ENCODE measurements at regions not wholly inside any gene's neighbourhood (a gene's known extent, or its start where the extent isn't known, plus 50 kb on each side); places are given as distances from the start of the nearest gene placed in this dataset.

DNA sequence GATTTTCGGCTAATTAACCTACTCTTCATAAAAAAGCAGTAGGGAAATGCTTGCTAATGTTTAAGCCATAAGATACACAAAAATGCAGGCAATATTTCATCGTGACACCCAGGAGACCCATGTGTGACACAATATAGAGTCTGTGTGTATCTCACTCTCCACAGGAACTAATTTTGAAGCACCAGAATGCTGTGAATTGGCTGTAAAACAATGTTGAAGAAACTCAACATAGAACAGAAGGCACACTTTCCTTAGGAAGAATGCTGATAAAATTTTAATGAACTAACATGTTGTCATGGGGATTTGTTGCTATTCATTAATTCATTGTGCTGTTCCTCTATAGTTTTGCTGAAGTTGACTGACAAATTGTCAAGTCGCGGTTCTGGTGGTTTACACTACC lies 249.4 kb upstream of the TFAP2D start (continued):
- TF ChIP-seq, protein P1, sequence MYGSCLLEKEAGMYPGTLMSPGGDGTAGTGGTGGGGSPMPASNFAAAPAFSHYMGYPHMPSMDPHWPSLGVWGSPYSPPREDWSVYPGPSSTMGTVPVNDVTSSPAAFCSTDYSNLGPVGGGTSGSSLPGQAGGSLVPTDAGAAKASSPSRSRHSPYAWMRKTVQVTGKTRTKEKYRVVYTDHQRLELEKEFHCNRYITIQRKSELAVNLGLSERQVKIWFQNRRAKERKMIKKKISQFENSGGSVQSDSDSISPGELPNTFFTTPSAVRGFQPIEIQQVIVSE (CRISPR knock-in tag; IDR thresholded peaks at IDR 0.05; ENCODE audit: borderline replicate concordance), result no peak
- TF ChIP-seq KAT7 (CRISPR knock-in tag; IDR thresholded peaks at IDR 0.05; ENCODE audit: borderline replicate concordance), result no peak
- no peak for TF ChIP-seq GRHL2 (CRISPR knock-in tag; IDR thresholded peaks at IDR 0.05; ENCODE audit: insufficient replicate concordance, severe bottlenecking)
- TF ChIP-seq ZNF138 (CRISPR knock-in tag; conservative IDR thresholded peaks at IDR 0.05), result no peak
- TF ChIP-seq GABPB1 (CRISPR knock-in tag; IDR thresholded peaks at IDR 0.05), result no peak

DNA sequence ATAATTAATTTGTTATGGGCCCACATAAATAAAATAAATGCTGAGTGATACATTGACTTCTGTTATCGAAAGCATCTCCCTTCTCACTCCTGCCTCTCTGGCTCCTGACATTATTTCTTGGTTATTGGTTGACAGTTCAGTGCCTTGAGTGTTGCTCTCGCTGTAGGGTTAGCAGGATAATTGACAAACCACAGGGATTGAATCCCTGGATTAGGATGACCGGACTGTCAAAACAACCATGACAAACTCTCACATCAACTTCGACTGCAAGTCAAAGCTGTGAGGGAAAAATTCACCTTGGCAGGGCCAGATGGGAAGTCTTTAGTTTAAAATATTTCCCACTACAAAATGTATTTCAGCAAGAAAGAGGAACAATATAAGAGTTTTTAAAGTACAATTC lies 245.4 kb upstream of the TFAP2D start:
- no peaks in the 10 kb centered on the region for H3K9me3 Mint-ChIP-seq
- TF ChIP-seq JAZF1 (CRISPR knock-in tag; IDR thresholded peaks at IDR 0.05) (no peak), NR2C2 (CRISPR knock-in tag; IDR thresholded peaks at IDR 0.05) (no peak), CBFB (CRISPR knock-in tag; IDR thresholded peaks at IDR 0.05; ENCODE audit: low read depth) (no peak), RORB (CRISPR knock-in tag; IDR thresholded peaks at IDR 0.05) (no peak), GTF2I (CRISPR knock-in tag; conservative IDR thresholded peaks at IDR 0.05) (no peak)
- H3K27me3 Mint-ChIP-seq (ENCODE audit: low read depth), result no peaks in the 10 kb centered on the region
- DNase-seq (ENCODE audit: low spot score), result no peak
- no peaks in the 10 kb centered on the region for H3K36me3 Mint-ChIP-seq
- no peak overlapping the region for H3K27ac Mint-ChIP-seq
- CTCF ChIA-PET, result no interaction called here
- H3K4me1 Mint-ChIP-seq, result no peaks in the 10 kb centered on the region
- POLR2A ChIA-PET, result no interaction called here
- ATAC-seq, result no peak
- no peak overlapping the region for H3K4me3 Mint-ChIP-seq

DNA sequence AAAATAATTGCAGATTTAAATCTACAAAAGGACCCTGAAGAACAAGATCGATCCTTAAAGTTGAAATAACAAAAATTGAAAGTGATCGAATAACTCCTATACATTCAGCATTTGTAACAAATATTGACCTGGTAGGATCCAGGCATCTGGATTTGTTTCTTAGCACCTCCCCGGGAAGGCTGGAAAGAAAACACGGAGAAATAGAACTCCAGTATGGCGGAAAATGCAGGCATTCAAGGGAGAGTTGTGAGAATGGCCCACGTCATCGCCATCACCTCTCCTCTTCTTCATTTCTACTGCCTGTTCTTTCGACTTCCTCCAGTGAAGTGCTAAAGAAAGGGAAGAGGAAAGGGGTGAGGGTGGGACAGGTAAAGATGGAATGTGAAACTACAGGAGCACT lies 242.3 kb upstream of the TFAP2D start:
- DNase-seq (ENCODE audit: low spot score) (no peak), ATAC-seq (no peak; the same call in 1 of the 2 replicates)
- H3K27me3 Mint-ChIP-seq (ENCODE audit: low read depth), result no peaks in the 10 kb centered on the region
- peaks cover 7% of the 10 kb centered on the region for H3K9me3 Mint-ChIP-seq
- H3K4me3 Mint-ChIP-seq, result no peak overlapping the region
- H3K27ac Mint-ChIP-seq, result no peak overlapping the region
- H3K4me1 Mint-ChIP-seq, result no peaks in the 10 kb centered on the region
- ChIA-PET CTCF (no interaction called here), POLR2A (no interaction called here)
- H3K36me3 Mint-ChIP-seq, result no peaks in the 10 kb centered on the region
- TF ChIP-seq CBFB (CRISPR knock-in tag; IDR thresholded peaks at IDR 0.05; ENCODE audit: low read depth), result no peak
- TF ChIP-seq, protein P2, sequence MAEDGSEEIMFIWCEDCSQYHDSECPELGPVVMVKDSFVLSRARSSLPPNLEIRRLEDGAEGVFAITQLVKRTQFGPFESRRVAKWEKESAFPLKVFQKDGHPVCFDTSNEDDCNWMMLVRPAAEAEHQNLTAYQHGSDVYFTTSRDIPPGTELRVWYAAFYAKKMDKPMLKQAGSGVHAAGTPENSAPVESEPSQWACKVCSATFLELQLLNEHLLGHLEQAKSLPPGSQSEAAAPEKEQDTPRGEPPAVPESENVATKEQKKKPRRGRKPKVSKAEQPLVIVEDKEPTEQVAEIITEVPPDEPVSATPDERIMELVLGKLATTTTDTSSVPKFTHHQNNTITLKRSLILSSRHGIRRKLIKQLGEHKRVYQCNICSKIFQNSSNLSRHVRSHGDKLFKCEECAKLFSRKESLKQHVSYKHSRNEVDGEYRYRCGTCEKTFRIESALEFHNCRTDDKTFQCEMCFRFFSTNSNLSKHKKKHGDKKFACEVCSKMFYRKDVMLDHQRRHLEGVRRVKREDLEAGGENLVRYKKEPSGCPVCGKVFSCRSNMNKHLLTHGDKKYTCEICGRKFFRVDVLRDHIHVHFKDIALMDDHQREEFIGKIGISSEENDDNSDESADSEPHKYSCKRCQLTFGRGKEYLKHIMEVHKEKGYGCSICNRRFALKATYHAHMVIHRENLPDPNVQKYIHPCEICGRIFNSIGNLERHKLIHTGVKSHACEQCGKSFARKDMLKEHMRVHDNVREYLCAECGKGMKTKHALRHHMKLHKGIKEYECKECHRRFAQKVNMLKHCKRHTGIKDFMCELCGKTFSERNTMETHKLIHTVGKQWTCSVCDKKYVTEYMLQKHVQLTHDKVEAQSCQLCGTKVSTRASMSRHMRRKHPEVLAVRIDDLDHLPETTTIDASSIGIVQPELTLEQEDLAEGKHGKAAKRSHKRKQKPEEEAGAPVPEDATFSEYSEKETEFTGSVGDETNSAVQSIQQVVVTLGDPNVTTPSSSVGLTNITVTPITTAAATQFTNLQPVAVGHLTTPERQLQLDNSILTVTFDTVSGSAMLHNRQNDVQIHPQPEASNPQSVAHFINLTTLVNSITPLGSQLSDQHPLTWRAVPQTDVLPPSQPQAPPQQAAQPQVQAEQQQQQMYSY (CRISPR knock-in tag; IDR thresholded peaks at IDR 0.05), result peak; percentile 91

DNA sequence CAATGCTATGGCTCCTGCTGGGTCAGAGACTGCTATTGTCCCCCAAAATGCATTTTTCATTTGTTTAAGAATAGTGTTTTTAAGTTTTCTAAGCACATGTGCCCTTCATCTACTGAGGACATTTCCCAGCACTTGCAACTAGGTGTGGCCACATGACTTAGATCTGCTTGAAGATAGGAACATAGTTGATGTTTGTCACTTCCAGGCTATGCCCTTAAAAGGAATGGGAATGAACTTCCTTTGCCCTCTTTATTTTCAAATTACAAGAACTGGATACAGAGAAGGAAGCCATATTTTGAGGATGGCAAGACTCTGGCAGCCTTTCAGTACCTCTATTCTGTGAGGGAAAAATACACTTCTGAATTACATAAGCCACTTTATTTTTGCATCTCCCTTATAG lies 203.0 kb upstream of the TFAP2D start:
- Mint-ChIP-seq H3K4me1 (peaks cover 5% of the 10 kb centered on the region; the same call in 1 of the 2 replicates), H3K36me3 (no peaks in the 10 kb centered on the region), H3K27me3 (ENCODE audit: low read depth) (no peaks in the 10 kb centered on the region), H3K4me3 (no peak overlapping the region), H3K27ac (no peak overlapping the region), H3K9me3 (no peaks in the 10 kb centered on the region)
- ChIA-PET CTCF (no interaction called here), POLR2A (no interaction called here)
- DNase-seq (ENCODE audit: low spot score), result no peak
- ATAC-seq, result no peak; the same call in 1 of the 2 replicates
- TF ChIP-seq ZNF423 (CRISPR knock-in tag; IDR thresholded peaks at IDR 0.05), result no peak
- no peak for TF ChIP-seq TP53 (CRISPR knock-in tag; IDR thresholded peaks at IDR 0.05)
- TF ChIP-seq, protein P3, sequence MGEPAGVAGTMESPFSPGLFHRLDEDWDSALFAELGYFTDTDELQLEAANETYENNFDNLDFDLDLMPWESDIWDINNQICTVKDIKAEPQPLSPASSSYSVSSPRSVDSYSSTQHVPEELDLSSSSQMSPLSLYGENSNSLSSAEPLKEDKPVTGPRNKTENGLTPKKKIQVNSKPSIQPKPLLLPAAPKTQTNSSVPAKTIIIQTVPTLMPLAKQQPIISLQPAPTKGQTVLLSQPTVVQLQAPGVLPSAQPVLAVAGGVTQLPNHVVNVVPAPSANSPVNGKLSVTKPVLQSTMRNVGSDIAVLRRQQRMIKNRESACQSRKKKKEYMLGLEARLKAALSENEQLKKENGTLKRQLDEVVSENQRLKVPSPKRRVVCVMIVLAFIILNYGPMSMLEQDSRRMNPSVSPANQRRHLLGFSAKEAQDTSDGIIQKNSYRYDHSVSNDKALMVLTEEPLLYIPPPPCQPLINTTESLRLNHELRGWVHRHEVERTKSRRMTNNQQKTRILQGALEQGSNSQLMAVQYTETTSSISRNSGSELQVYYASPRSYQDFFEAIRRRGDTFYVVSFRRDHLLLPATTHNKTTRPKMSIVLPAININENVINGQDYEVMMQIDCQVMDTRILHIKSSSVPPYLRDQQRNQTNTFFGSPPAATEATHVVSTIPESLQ (CRISPR knock-in tag; IDR thresholded peaks at IDR 0.05), result no peak
- TF ChIP-seq ESRRA (CRISPR knock-in tag; IDR thresholded peaks at IDR 0.05; ENCODE audit: borderline replicate concordance), result no peak
- TF ChIP-seq ETV6 (CRISPR knock-in tag; IDR thresholded peaks at IDR 0.05), result no peak
- TF ChIP-seq, protein P4, sequence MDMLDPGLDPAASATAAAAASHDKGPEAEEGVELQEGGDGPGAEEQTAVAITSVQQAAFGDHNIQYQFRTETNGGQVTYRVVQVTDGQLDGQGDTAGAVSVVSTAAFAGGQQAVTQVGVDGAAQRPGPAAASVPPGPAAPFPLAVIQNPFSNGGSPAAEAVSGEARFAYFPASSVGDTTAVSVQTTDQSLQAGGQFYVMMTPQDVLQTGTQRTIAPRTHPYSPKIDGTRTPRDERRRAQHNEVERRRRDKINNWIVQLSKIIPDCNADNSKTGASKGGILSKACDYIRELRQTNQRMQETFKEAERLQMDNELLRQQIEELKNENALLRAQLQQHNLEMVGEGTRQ (CRISPR knock-in tag; IDR thresholded peaks at IDR 0.05), result no peak
- TF ChIP-seq NFYB (CRISPR knock-in tag; conservative IDR thresholded peaks at IDR 0.05; ENCODE audit: low read depth), result no peak
- TF ChIP-seq ZNF416 (CRISPR knock-in tag; IDR thresholded peaks at IDR 0.05), result no peak
- TF ChIP-seq, protein P5, sequence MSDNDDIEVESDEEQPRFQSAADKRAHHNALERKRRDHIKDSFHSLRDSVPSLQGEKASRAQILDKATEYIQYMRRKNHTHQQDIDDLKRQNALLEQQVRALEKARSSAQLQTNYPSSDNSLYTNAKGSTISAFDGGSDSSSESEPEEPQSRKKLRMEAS (CRISPR knock-in tag; IDR thresholded peaks at IDR 0.05), result no peak
- no peak for TF ChIP-seq CREB1 (CRISPR knock-in tag; IDR thresholded peaks at IDR 0.05)
- no peak for TF ChIP-seq ZNF263 (CRISPR knock-in tag; IDR thresholded peaks at IDR 0.05; ENCODE audit: low read depth)
- no peak for TF ChIP-seq NR3C1 (CRISPR knock-in tag; conservative IDR thresholded peaks at IDR 0.05; ENCODE audit: low read depth)
- no peak for TF ChIP-seq ELF4 (CRISPR knock-in tag; IDR thresholded peaks at IDR 0.05; ENCODE audit: low read depth)
- TF ChIP-seq ZNF317 (CRISPR knock-in tag; IDR thresholded peaks at IDR 0.05; ENCODE audit: borderline replicate concordance, low read depth), result no peak
- TF ChIP-seq, protein P6, sequence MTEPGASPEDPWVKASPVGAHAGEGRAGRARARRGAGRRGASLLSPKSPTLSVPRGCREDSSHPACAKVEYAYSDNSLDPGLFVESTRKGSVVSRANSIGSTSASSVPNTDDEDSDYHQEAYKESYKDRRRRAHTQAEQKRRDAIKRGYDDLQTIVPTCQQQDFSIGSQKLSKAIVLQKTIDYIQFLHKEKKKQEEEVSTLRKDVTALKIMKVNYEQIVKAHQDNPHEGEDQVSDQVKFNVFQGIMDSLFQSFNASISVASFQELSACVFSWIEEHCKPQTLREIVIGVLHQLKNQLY (CRISPR knock-in tag; IDR thresholded peaks at IDR 0.05), result no peak

All from WTC11 (cell line).